Mesendoderm (in vitro differentiated cells): ENCODE measurements at regions not wholly inside any gene's neighbourhood (a gene's known extent, or its start where the extent isn't known, plus 50 kb on each side); places are given as distances from the start of the nearest gene placed in this dataset.

ENCODE experiments used
- DNase-seq: peaks from one replicate; pipeline ENCODE4 v3.0.0; 2013
- H2AK5ac ChIP-seq: 2 replicates; pipeline ENCODE4 v1.6.1; 2013; ENCODE audit warnings: low read length, inconsistent platforms
- H2BK120ac ChIP-seq: 2 replicates; pipeline ENCODE4 v1.6.1; 2013; ENCODE audit warnings: low read depth, mild to moderate bottlenecking, low read length, moderate library complexity, mixed read lengths
- H2BK15ac ChIP-seq: replicated peaks from 2 replicates; pipeline ENCODE4 v1.6.1; 2013; ENCODE audit warnings: low read depth, mild to moderate bottlenecking, moderate library complexity
- H2BK5ac ChIP-seq: 2 replicates; pipeline ENCODE4 v1.6.1; 2013; ENCODE audit warnings: low read length, inconsistent platforms
- H3K18ac ChIP-seq: 2 replicates; pipeline ENCODE4 v1.6.1; 2013; ENCODE audit warnings: mild to moderate bottlenecking, low read length, mixed read lengths
- H3K23ac ChIP-seq: one replicate; pipeline ENCODE4 v1.6.1; 2013; ENCODE audit warnings: low read length
- H3K27ac ChIP-seq: 2 replicates; pipeline ENCODE4 v1.5.1; 2013; ENCODE audit warnings: low read depth, mild to moderate bottlenecking, inconsistent platforms, low read length, moderate library complexity
- H3K27me3 ChIP-seq: 2 replicates; pipeline ENCODE4 v1.6.1; 2013; ENCODE audit warnings: low read length, control low read depth, mild to moderate bottlenecking, inconsistent platforms; ENCODE audit not compliant: insufficient read depth, poor library complexity
- H3K36me3 ChIP-seq: 2 replicates; pipeline ENCODE4 v1.6.1; 2013; ENCODE audit warnings: low read length, inconsistent platforms; ENCODE audit not compliant: control insufficient read depth, insufficient read depth
- H3K4ac ChIP-seq: one replicate; pipeline ENCODE4 v1.6.1; 2013; ENCODE audit warnings: low read depth, mild to moderate bottlenecking, low read length, moderate library complexity
- H3K4me1 ChIP-seq: 2 replicates; pipeline ENCODE4 v1.6.1; 2013; ENCODE audit warnings: low read depth, low read length, inconsistent platforms; ENCODE audit not compliant: control insufficient read depth
- H3K4me2 ChIP-seq: 2 replicates; pipeline ENCODE4 v1.6.1; 2013; ENCODE audit warnings: low read length
- H3K4me3 ChIP-seq: 2 replicates; pipeline ENCODE4 v1.5.1; 2013; ENCODE audit warnings: mild to moderate bottlenecking, low read length
- H3K56ac ChIP-seq: one replicate; pipeline ENCODE4 v1.6.1; 2013; ENCODE audit warnings: low read length
- H3K79me1 ChIP-seq: 2 replicates; pipeline ENCODE4 v1.6.1; 2013; ENCODE audit warnings: low read length, inconsistent platforms
- H3K79me2 ChIP-seq: 2 replicates; pipeline ENCODE4 v1.6.1; 2013; ENCODE audit warnings: mild to moderate bottlenecking, low read length; ENCODE audit not compliant: control insufficient read depth, insufficient read depth
- H3K9ac ChIP-seq: 2 replicates; pipeline ENCODE4 v1.6.1; 2013; ENCODE audit warnings: low read length, inconsistent platforms
- H4K5ac ChIP-seq: one replicate; pipeline ENCODE4 v1.6.1; 2013; ENCODE audit warnings: low read length
- H4K8ac ChIP-seq: one replicate; pipeline ENCODE4 v1.6.1; 2013; ENCODE audit warnings: low read depth, mild to moderate bottlenecking, control low read depth, low read length, moderate library complexity
- WGBS: extraction: QIAGEN DNeasy Blood & Tissue Kit; methylation state at CpG from one replicate; pipeline ENCODE4 v1.1.7; 2013; ENCODE audit warnings: low lambda C conversion rate, missing lambda C conversion rate; ENCODE audit not compliant: insufficient coverage; ENCODE audit errors: extremely low coverage; 5-methylcytosine and 5-hydroxymethylcytosine counted together

GRCh38 chr4:171186700-171187099 lies 626.5 kb upstream of the GALNTL6 start:
- H3K4me2 ChIP-seq, result no peak overlapping the region
- no peak overlapping the region for H3K23ac ChIP-seq
- no peaks in the 10 kb centered on the region for H3K27me3 ChIP-seq
- no CpG with 5 or more reads among the region's 2 CpGs for WGBS
- H2BK5ac ChIP-seq, result no peak overlapping the region
- H2AK5ac ChIP-seq, result no peak overlapping the region
- H3K4me1 ChIP-seq, result no peaks in the 10 kb centered on the region
- H3K79me2 ChIP-seq, result no peaks in the 10 kb centered on the region
- no peak overlapping the region for H3K27ac ChIP-seq
- no peak overlapping the region for H4K8ac ChIP-seq
- no peak overlapping the region for H3K4ac ChIP-seq
- H3K79me1 ChIP-seq, result no peaks in the 10 kb centered on the region
- H3K56ac ChIP-seq, result no peak overlapping the region
- no peak overlapping the region for H3K18ac ChIP-seq
- DNase-seq, result peak; percentile 29
- no peak overlapping the region for H2BK120ac ChIP-seq
- no peak overlapping the region for H3K9ac ChIP-seq
- H2BK15ac ChIP-seq, result no peak overlapping the region
- H3K4me3 ChIP-seq, result no peak overlapping the region
- H4K5ac ChIP-seq, result no peak overlapping the region
- H3K36me3 ChIP-seq, result no peaks in the 10 kb centered on the region

DNA sequence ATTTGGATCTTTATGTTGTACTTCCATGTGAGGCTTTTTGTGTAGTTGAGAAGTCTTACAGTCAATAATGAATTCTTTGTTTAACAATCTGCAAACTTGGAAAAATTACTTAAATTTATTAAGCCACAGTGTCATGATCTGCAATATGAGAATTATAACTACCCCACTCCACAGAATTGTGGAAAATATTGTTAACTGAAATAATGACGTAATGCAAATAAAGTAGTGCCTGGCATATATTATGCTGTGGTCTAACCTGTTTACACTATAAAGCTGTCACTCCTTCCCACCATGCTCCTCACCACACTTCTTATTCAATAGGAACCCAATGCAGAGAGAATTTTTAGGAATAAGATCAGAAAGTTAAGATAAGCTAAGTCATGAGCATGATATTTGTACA lies 632.1 kb upstream of the GALNTL6 start:
- H3K27me3 ChIP-seq, result no peaks in the 10 kb centered on the region
- DNase-seq, result no peak
- H2BK15ac ChIP-seq, result no peak overlapping the region
- no peak overlapping the region for H3K9ac ChIP-seq
- no peak overlapping the region for H3K18ac ChIP-seq
- WGBS, result no CpG with 5 or more reads among the region's 1 CpG
- H4K5ac ChIP-seq, result no peak overlapping the region
- no peaks in the 10 kb centered on the region for H3K4me1 ChIP-seq
- no peaks in the 10 kb centered on the region for H3K79me1 ChIP-seq
- no peak overlapping the region for H3K4ac ChIP-seq
- no peak overlapping the region for H4K8ac ChIP-seq
- H3K23ac ChIP-seq, result no peak overlapping the region
- H3K4me2 ChIP-seq, result no peak overlapping the region
- no peak overlapping the region for H3K56ac ChIP-seq
- H3K36me3 ChIP-seq, result no peaks in the 10 kb centered on the region
- no peak overlapping the region for H2BK5ac ChIP-seq
- H2BK120ac ChIP-seq, result no peak overlapping the region
- H3K4me3 ChIP-seq, result no peak overlapping the region
- no peaks in the 10 kb centered on the region for H3K79me2 ChIP-seq
- H2AK5ac ChIP-seq, result no peak overlapping the region
- no peak overlapping the region for H3K27ac ChIP-seq

GRCh38 chr4:171170671-171171070 lies 642.5 kb upstream of the GALNTL6 start:
- H3K18ac ChIP-seq, result no peak overlapping the region
- no peak overlapping the region for H2BK120ac ChIP-seq
- H3K79me1 ChIP-seq, result no peaks in the 10 kb centered on the region
- no peak overlapping the region for H4K8ac ChIP-seq
- H3K4me1 ChIP-seq, result no peaks in the 10 kb centered on the region
- H2BK5ac ChIP-seq, result no peak overlapping the region
- H2AK5ac ChIP-seq, result no peak overlapping the region
- no peaks in the 10 kb centered on the region for H3K79me2 ChIP-seq
- H4K5ac ChIP-seq, result no peak overlapping the region
- no peak overlapping the region for H3K4ac ChIP-seq
- H3K23ac ChIP-seq, result no peak overlapping the region
- no peak overlapping the region for H3K4me3 ChIP-seq
- no peak overlapping the region for H3K27ac ChIP-seq
- H2BK15ac ChIP-seq, result no peak overlapping the region
- no peaks in the 10 kb centered on the region for H3K27me3 ChIP-seq
- no peak for DNase-seq
- no peak overlapping the region for H3K9ac ChIP-seq
- H3K4me2 ChIP-seq, result no peak overlapping the region
- no peaks in the 10 kb centered on the region for H3K36me3 ChIP-seq
- H3K56ac ChIP-seq, result no peak overlapping the region

- no peak overlapping the region for H3K27ac ChIP-seq
- H3K9ac ChIP-seq, result no peak overlapping the region
- H3K18ac ChIP-seq, result no peak overlapping the region
- no peaks in the 10 kb centered on the region for H3K36me3 ChIP-seq
- H4K8ac ChIP-seq, result no peak overlapping the region
- no peaks in the 10 kb centered on the region for H3K4me1 ChIP-seq
- no peaks in the 10 kb centered on the region for H3K79me2 ChIP-seq
- H3K79me1 ChIP-seq, result no peaks in the 10 kb centered on the region
- no peak overlapping the region for H3K4me3 ChIP-seq
- no peak overlapping the region for H2BK15ac ChIP-seq
- H2BK5ac ChIP-seq, result no peak overlapping the region
- no peak overlapping the region for H4K5ac ChIP-seq
- no peak overlapping the region for H2AK5ac ChIP-seq
- H3K23ac ChIP-seq, result no peak overlapping the region
- H3K56ac ChIP-seq, result no peak overlapping the region
- no peak for DNase-seq
- WGBS, result no CpG with 5 or more reads among the region's 4 CpGs
- H2BK120ac ChIP-seq, result no peak overlapping the region
- no peaks in the 10 kb centered on the region for H3K27me3 ChIP-seq
- no peak overlapping the region for H3K4me2 ChIP-seq
- H3K4ac ChIP-seq, result no peak overlapping the region
Measured at GRCh38 chr4:171169396-171169795, 643.8 kb upstream of the GALNTL6 start.

GRCh38 chr4:171162478-171162877 lies 650.7 kb upstream of the GALNTL6 start:
- Histone ChIP-seq H3K4me1 (no peaks in the 10 kb centered on the region), H3K36me3 (no peaks in the 10 kb centered on the region), H3K27me3 (no peaks in the 10 kb centered on the region), H2BK120ac (no peak overlapping the region), H4K8ac (no peak overlapping the region), H3K4me2 (no peak overlapping the region), H3K4me3 (no peak overlapping the region), H3K9ac (no peak overlapping the region), H3K23ac (no peak overlapping the region), H3K56ac (no peak overlapping the region), H3K18ac (no peak overlapping the region), H3K79me1 (no peaks in the 10 kb centered on the region), H2AK5ac (no peak overlapping the region), H3K27ac (no peak overlapping the region), H3K4ac (no peak overlapping the region), H2BK15ac (no peak overlapping the region), H3K79me2 (no peaks in the 10 kb centered on the region), H4K5ac (no peak overlapping the region), H2BK5ac (no peak overlapping the region)
- no peak for DNase-seq
- WGBS, result no CpG with 5 or more reads among the region's 3 CpGs

DNA sequence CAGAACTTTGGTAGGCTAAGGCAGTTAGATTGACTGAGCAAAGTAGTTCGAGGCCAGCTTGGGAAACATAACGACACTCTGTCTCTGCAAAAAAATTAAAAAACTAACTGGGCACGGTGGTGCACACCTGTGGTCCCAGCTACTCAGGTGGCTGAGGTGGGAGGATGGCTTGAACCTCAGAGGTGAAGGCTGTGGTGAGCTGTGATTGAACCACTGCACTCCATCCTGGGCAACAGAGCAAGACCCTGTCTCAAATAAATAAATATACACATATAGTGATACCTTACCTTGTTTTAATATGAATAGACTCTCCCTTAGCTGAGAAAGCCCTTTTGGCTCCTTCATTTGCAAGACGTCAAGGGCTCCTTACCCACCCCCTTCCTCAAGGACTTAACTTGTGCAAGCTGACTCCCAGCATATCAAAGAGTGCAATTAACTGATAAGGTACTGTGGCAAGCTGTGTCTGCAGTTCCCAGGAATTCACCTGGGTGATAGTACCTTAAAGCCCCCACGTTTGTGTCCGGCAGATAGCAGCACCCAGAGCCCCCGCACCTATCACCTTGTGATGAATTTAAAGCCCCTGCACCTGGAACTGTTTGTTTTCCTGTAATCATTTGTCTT lies 655.6 kb upstream of the GALNTL6 start:
- H3K4ac ChIP-seq, result no peak overlapping the region
- no CpG with 5 or more reads among the region's 7 CpGs for WGBS

More for the DNA sequence above, 655.6 kb upstream of the GALNTL6 start:
- H2AK5ac ChIP-seq, result no peak overlapping the region
- H4K8ac ChIP-seq, result no peak overlapping the region
- H2BK15ac ChIP-seq, result no peak overlapping the region
- no peak overlapping the region for H2BK5ac ChIP-seq
- no peak overlapping the region for H3K18ac ChIP-seq
- H2BK120ac ChIP-seq, result no peak overlapping the region
- no peak overlapping the region for H3K27ac ChIP-seq
- H3K4me1 ChIP-seq, result no peaks in the 10 kb centered on the region
- no peak overlapping the region for H3K23ac ChIP-seq
- no peaks in the 10 kb centered on the region for H3K79me1 ChIP-seq
- peak; percentile 87 for DNase-seq
- H3K56ac ChIP-seq, result no peak overlapping the region
- H3K4me3 ChIP-seq, result no peak overlapping the region
- H3K4me2 ChIP-seq, result no peak overlapping the region
- no peak overlapping the region for H3K9ac ChIP-seq
- no peak overlapping the region for H4K5ac ChIP-seq
- H3K36me3 ChIP-seq, result no peaks in the 10 kb centered on the region
- H3K27me3 ChIP-seq, result no peaks in the 10 kb centered on the region
- H3K79me2 ChIP-seq, result no peaks in the 10 kb centered on the region
